Hematopoietic multipotent progenitor cell (in vitro differentiated cells): ENCODE measurements at regions not wholly inside any gene's neighbourhood (a gene's known extent, or its start where the extent isn't known, plus 50 kb on each side); places are given as distances from the start of the nearest gene placed in this dataset.

ENCODE experiments used
- DNase-seq, 3 donors: peaks; one replicate each; pipeline ENCODE4 v3.0.0-alpha.2; 2011 to 2015; ENCODE audit warnings: low read depth in 2 of 3, low spot score in 2 of 3

DNA sequence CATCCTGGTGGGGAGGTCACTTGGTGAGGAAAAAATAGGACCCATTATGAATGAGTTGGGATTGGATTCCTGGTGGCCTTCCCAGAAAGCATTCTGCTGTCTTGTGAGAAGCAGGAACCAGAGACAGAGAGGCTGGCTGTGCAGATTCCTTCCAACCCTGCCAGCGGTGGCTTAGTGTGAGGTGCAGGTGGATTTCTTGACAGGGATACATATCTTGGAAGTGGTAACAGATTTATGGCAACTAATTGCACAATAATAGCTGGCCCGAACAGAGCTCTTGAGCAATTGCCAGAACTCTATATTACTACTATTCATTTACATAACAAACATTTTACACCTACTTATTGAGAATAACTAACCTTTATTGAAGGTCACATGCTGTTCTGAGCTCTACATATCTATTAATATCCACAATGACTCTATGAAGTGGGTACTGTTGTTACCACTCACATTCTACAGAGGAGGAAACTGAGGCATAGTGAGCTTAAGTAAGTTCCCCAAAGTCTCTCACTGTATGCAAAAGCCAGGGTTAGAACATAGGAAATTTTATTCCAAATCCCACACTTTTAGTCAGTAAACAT, 173.9 kb upstream of the SERP2 start:
- no peak for DNase-seq

DNA sequence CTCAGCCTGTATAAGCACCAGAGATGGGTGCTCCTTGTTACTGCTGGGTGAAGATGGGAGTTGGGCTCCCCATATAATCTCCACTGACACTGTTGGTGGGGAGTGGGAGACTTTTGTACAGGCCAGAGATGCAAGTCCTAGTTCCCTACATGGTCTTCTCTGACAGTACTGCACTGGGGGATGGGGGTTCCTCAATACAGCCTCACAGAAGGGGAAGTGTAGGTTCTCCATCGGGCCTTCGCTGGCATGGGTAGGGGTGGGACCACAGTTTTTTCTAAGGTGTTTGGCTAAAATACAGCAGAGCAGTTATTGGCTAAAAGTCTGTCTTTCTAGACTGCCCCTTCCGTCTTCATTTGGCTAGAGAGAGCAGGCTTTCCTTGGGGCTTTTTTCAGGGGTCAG, 167.2 kb upstream of the SERP2 start:
- DNase-seq = peak in 2 of 3 donors; percentile 46 to 79

DNA sequence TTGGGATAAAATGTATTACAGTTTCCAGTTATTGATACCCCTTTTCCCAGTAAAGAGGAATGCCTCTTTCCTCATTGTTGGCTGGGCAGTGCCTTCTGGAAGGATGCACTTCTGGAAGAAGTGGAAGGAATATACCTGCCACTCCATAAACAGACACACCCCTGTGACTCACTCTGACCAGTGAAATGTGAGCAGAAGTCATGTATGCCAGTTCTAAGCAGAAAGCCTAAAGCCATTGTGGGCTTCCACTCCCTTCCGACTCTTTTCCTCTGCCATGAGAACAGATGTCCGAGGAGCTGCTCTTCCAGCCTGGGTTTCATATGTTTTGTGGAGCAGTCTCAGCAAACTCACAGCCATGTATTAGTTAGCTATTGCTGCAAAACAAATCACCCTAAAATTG, 166.1 kb upstream of the SERP2 start:
- no peak for DNase-seq

DNA sequence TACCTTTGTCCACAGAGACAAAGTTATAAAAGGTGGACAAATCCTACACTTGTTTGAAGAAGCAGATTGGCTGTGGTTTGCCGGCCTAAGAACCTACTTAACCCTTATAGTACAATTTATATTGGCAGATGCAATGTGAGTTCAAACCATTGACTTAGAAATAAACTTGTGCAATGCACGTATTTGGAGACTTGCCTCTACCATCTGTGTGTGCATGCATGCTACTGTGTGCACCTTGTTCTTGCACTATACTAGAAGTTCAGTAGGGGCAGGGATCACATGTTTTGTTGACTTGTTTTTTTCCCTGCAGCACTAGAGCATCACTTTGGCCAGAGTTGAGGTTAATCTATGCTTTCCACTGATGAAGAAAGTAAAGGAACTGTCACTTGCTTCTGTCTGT, 163.1 kb upstream of the SERP2 start:
- no peak for DNase-seq

DNA sequence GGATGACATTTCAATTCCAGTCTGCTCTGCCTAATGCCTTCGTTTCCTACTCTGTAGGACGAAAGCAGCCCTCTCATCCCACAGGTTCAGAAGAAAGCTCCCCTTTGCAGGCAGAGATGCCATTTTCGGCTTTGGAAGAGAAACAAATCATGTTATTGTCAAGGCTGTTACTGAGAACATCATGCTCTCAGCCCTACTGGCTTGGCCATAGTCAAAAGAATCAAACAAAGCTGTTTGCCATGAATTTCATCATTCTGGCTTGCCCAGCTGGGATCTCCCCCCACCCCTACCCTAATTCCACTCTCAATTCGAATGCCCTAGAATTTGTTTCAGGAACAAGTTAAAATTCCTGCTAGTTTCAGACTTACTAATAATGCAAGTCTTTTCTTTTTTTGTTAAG, 162.3 kb upstream of the SERP2 start:
- DNase-seq = no peak

DNA sequence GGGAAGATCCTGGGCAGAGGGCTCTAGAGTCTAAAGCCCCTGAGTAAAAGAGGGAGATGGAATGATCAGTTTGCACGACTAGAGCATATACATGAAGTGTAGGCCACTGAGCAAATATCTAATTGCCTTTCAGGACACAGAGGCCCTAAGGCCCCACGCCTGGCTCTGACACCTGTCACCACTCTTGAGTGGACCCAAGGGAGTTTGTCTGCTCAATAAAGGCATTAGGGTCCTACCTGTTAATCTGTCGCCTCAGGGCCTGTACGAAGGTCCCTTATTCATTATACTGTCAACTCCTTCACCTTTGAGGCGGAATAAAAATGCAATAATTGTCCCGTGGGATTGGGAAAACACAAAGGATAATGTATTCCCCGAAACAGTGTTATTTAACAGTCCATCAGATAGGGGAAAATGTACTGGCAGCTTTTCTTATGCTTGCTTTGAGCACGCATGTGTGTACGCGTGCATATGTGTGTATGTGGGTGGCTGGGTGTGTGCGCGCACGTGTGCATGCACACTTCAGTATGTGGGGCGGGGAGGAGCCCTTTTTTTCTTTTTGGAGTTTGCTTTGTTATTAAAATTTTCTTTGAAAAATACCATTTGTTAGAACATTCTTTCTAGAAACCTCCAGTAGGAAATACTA, 161.8 kb upstream of the SERP2 start:
- no peak for DNase-seq

DNA sequence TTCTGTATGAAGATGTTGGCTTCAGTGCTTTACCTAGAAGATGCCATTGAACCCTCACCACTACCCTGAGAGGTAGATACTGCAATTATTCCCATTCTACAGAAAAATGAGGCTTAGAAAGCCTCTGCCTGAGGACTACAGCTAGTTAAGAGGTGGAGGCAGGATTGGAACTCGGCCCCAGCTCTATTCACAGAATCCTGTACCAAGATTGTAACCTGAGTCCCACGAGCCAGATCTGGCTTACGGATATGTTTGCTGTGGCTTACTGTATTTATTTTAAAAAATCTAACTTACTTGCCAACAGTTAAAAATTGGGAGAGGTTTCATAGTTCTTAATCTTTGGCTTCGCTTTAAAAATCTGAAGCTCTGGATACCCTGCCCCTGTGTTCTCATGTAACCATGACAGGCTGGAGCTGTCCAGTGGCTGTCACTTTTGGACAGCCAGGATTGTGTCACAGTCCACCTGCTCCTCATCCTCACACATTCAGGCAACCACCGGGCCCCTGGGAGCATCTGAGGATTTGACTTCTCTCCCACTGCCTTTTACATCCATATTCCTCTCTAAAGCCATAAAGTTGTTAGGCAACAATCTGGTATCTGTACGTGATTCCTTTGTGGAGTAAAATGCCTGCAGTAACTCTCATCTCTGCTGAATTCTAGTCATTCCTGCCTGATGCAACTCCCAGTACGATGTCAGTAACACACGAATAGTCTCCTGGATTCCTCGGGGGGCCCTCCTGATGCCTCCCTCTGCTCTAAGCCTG, 160.8 kb upstream of the SERP2 start:
- DNase-seq = no peak

DNA sequence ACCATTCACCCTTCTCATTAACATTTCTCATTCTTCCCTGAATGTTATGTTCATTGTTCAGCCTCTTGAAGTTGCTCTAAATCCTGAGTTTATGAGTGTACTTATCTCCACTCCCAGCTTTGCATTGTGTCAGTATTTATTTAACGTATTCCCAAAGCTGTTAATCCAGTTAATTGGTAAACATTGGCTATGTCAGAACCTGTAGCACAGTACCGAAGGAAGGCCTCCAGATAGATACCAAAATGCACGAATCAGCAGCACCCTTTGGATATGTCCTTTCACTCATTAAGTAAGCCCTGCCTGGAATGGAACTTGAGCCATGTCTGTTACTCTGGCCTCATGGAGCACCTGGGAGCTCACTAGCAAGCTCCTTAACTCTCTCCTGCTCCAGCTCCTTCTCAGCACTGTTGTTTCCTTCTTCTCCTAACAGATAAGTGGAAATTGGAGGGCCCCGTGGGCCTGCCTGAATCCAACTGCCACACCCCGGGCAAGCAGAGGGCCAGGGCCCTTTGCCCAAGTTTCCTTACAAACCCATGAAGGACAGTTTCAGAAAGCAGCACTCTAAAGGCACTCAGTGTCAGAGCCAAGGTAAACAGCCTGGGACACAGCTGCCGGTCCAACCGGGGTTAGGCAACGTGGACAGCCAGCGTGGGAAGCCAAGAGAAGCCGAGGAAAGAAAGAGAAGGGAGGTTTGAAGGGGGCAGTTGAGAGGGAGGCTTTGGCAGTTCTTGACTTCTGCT, 155.0 kb upstream of the SERP2 start:
- no peak for DNase-seq

DNA sequence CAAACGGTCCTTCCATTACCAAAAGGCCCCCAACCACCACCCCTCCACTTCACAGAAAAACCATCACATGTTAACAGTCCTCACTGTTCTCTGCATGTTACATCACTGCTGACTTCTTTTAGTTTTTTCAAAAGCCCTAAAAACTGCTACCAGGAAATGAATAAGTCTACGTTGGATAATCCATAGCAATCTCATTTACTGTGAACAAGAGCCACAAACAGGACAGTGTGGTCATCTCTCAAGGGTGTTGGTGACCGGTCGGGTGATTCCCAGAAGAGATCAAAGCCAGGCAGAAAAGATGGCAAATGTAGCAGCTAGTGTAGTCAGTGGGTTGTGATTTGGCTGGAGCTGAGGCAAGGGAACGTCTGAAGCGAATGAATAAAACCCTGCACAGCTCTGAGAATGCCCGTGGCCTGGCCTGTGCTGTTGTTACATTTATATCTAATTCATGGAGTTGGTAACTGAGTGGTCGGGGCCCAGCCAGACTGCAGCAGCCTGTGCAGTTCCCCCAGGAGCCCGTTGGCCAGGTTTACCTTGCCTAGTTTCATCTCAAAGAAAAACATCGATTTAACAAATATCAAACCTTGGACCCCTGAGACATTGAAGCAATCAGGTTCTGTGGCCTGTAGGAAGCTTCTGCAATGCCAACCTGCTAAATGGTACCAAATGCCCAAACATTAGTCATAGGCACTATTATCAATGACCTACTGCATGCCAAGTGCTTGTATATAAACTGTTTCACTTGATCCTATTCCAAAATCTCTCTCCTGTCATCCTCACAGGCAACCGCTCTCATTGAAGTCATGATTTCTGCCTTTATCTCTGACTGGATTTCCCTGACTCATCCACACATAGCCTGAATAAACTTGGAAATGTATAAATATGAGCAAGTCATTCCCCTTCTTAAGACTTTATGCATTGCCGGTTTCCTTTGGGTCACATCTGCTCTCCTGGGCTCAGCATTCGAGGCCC, 153.8 kb upstream of the SERP2 start:
- DNase-seq = no peak

DNA sequence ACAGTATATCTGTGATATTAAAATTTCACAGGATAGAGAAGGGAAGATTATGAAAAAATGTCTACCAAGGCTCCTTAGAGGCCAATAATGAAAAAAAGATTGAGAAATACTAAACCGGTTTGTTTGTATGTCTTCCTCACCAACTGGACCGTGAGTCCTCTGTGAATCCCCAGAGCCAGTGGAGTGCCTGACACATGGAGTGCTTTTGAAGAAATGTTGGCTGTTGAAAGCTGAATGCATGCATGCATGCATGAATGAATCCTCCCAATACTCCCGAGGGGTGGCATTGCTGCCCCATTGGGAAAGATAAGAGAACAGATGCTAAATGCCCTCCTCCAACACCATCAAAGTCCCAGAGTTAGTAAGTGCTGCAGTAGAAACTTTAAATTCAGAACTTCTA, 152.7 kb upstream of the SERP2 start:
- no peak for DNase-seq

DNA sequence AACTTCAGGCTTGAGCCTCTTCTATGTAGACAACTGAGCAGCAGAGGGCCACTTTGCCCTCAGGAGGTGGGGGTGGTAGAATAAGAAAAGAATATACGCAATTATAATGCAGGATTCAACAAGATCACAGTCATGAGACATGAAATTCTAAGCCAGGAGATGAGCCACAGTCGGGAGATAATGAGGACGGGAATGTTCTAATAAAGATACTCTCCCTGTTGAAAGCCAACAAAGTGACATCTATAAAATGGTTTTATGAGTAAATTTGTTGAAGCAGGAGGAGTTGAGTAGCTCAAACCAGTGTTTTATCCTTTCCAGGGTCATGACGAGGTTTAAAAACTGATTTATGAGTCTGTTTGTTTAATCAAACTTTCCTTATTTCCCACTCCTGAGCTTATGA, 152.0 kb upstream of the SERP2 start:
- DNase-seq = no peak

DNA sequence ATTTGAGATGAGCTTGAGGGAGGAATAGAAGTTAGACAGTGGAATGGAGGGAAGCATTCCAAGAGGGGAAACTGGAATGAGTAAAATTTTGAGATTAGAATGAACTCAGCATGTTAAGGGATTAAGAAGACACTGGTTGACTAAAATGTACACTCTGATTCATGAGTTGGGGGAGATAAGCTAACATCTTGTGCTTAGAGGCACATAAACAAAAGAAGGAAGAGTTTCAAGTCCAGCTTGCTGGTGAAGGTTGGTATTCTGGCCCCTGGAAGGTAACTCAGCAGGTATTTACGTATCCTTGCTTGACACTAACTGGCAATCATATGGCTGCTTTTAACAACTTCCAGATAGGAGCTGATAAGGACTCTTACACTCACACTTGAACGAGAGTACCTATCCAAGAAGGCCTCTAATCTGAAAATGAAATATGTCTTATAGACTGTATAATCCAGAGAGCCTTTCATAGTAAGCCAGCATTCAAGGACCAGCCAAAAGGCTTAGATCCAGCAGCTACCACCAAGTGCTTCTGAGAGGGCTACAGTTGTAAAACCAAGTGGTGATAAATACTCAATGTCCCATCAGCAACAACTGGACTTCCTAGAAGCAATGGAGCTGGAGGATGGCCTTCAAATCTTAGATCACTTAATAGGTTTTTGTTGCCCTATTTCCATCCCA, 149.7 kb upstream of the SERP2 start:
- no peak for DNase-seq

DNA sequence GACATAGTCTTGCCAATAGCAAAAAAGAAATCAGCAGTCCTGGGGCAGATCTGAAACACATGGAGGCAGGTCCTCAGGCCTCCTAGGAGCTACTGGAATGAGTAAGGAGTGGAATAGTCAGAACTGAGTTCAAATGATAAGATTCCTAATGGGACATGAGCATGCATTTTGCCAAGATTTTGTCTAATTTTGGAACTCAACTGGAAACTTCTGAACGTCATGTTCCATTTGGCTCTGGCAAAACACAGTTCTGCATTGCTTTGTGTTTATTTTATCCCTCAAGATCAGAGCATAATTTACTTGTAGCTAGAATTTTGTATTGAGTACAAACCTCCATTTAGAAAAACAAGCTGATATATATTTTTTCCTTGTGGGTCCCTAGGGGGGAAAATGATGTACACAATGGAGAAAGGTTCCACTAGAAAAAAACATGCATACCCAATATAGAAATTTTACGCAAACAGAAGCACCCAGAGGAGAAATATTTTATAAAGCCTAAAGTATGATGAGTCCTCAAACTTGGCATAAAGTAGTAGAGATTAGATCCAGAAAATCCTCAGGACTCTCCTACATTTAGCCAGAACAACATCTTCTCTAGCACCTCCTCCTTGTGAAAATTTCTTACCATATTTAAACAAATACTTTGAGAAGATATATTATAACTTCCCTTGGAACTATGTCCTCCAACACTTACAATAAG, 149.0 kb upstream of the SERP2 start:
- no peak for DNase-seq

DNA sequence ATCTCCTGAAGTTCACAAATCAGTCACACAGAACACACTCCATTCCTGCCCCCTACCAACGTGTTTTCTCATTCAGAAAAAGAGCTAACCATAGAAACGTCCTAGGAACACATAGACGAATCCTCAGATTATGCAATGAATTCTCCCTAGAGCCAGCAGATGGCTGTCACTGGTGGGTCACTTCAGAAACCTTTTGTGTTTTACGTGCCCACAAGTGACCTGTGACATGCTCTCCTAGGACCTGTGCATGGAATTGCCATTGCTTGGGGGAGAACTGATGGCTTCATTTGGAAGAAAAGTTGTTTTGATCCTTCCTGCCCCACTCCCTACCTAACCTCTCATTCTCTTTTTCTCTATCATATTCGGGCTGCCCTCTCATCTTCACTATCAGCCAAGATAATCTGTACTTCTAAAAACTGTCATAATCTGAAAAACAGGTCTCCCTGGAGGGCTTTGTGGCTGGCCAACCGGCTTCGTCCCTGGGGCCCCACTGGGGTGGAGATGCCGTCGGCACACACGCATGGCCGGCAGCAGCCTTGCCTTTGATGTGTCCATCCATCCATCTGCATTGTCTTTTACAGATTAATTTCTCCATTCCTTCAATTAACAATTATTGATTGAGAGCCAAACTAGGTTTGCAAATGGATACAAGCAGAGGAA, 144.1 kb upstream of the SERP2 start:
- DNase-seq = no peak

DNA sequence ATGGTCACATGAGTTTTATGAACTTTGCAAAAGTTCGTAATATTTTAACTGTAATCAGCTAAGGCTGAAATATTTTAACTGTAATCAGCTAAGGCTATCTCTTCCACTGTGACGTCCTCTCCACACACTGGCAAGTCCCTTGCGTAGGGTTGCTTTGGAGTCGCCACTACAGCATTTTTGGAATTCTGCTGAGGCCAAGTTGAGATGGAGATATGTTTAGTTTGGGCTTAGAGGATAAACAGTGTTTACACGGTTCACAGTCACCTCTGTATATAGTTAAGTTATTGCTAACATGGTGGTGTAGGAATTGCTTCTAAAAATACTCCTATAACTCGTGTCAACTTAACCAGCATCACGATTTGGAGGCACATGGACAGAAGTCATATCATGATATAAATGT, 143.6 kb upstream of the SERP2 start:
- no peak for DNase-seq

DNA sequence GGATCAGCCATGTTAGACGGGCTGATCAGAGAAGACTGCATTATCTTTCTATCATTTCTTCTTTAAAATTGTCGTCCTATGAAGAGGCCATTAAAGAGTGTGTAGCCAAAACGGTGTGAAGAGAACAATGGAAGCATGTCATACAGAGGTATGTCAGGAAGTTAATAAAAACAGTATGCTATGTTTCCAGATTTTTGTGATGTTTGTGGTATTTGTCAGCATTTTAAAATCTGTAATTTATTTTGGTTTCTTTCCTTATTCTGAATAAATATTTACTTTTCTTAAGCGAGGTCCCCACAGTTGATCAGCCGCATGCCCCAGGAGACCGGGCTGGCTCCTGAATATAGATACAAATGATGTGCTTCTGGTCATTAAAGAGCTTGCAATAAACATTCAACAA, 142.9 kb upstream of the SERP2 start:
- no peak for DNase-seq

DNA sequence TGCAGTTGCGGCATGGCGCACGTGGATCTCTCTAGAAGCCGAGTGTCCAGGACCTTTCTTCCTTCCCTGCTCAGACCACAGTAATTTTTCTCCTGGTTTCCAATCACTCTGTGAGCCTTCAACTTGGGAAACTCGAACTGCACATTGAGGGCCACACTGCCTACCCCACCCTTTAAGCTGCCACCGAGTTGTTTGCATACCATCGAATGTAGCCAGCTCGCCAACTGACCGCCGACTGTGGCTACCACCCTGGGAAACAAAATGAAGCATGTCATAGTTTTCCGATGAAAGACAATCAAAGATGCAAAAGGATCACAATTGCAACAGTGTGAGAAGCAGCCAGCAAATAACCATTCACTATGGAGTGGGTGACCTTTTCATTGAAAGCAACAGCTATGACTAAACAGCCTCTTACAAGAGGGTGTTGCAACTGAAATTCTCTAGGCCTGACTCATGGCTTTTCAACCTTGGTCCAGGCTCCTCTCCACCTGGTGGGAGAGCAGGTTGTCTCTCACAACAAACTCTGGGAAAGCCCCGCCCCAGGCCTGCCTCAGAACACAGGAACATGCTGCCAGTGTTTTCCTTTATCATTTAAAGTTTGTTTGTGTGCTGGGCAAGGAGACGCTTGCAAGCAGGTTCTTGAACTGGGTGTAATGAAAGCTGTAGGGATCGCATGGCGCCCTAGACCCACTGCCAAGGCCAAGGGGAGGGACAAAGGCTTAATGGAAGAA, 141.7 kb upstream of the SERP2 start:
- no peak for DNase-seq

DNA sequence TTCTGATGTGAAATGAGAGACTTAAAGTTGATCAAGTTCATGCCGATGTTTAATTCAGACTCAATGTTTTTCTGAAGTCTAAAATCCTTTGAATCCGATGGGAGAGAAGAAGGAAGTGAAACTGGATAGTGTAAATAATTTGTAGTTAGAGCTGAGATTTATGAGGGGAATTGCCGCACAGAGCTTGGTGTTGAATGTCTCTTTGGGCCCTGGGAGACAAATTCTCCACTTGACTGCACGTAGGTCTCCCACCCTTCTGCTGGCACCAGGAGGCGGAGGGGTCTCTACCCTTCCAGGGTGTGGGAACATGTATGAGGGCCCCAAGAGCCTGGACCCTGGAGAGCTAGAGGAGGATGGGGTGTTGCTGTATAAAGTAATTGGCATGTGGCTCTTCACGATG, 140.8 kb upstream of the SERP2 start:
- DNase-seq = no peak
